K562 (cell line): ENCODE measurements at regions not wholly inside any gene's neighbourhood (a gene's known extent, or its start where the extent isn't known, plus 50 kb on each side); places are given as distances from the start of the nearest gene placed in this dataset.

Experiments used
- ATAC-seq: fragments of 200-7000 bp; cut with Tn5 transposase; 3 replicates; pipeline ENCODE4 v1.9.1; 2020; ENCODE audit warnings: moderate library complexity
- BruUV-seq: library from RNA; stranded (reverse); fragments of 400-500 nt; replicated peaks from 2 replicates; lab custom pipeline; 2021; lab: Mats Ljungman, UMichigan
- CTCF ChIA-PET: fragments of 300-600 bp; formaldehyde crosslinking; extraction: SDS; loops from one replicate; lab custom pipeline; 2021; ENCODE audit warnings: low intra/inter-chr PET ratio; lab: Yijun Ruan, JAX
- POLR2A ChIA-PET: fragments of 300-600, 350-650 bp; sonication (Branson Sonifier 250); formaldehyde crosslinking; extraction: SDS; loops from one replicate; lab custom pipeline; 2021; ENCODE audit warnings: antibody characterized with exemption, inconsistent platforms; lab: Yijun Ruan, JAX
- DNase-seq, 4 experiments: peaks; one replicate each; pipeline versions ENCODE4 v3.0.0 to v3.0.0-alpha.2; 2011 to 2018; ENCODE audit warnings: low spot score in 3 of 4, mixed read lengths in 3 of 4; ENCODE audit errors: extremely low read depth in 1 of 4
- FAIRE-seq: peaks from 2 replicates; lab custom pipeline; 2011; peaks lifted over from hg19 to GRCh38; lab: Jason Lieb, UNC
- H2AFZ ChIP-seq: 2 replicates; pipeline ENCODE4 v1.6.0; 2011; ENCODE audit warnings: low read depth, low read length, control low read depth, inconsistent platforms
- H3K27ac ChIP-seq: fragments of 200-600 bp; 3 replicates; pipeline ENCODE4 v1.8.0; 2011; ENCODE audit warnings: low read depth, mild to moderate bottlenecking, control low read depth, inconsistent platforms, low read length, moderate library complexity, mixed read lengths; ENCODE audit errors: extremely low read depth
- H3K27me3 ChIP-seq, 2 experiments: fragments of 300-600 bp in 1 of 2; 2 replicates in 1 of 2; 3 replicates in 1 of 2; pipeline versions ENCODE4 v1.6.0 to v1.8.0; 2011; ENCODE audit warnings: inconsistent platforms in 2 of 2, low read length in 2 of 2, mild to moderate bottlenecking in 1 of 2, mixed read lengths in 1 of 2, moderate library complexity in 1 of 2; ENCODE audit not compliant: control insufficient read depth in 2 of 2, insufficient read depth in 2 of 2
- H3K36me3 ChIP-seq: fragments of 300-600 bp; 3 replicates; pipeline ENCODE4 v1.8.0; 2011; ENCODE audit warnings: mild to moderate bottlenecking, low read length, inconsistent platforms; ENCODE audit not compliant: control insufficient read depth, insufficient read depth
- H3K4me1 ChIP-seq, 2 experiments: fragments of 200-600 bp in 1 of 2; replicated peaks in 1 of 2; 2 replicates in 1 of 2; 3 replicates in 1 of 2; pipeline versions ENCODE4 v1.5.1 to v1.8.0; 2011; ENCODE audit warnings: inconsistent platforms in 2 of 2, low read length in 2 of 2, mild to moderate bottlenecking in 1 of 2, mixed read lengths in 1 of 2, moderate library complexity in 1 of 2; ENCODE audit not compliant: control insufficient read depth in 2 of 2, insufficient read depth in 2 of 2
- H3K4me2 ChIP-seq: 2 replicates; pipeline ENCODE4 v1.6.1; 2011; ENCODE audit warnings: low read length, control low read depth, inconsistent platforms, mixed read lengths; ENCODE audit not compliant: insufficient read depth
- H3K4me3 ChIP-seq: fragments of 200-600 bp; sonication (generic), shearing (Covaris generic); 2 replicates; pipeline ENCODE4 v1.5.1; 2016; ENCODE audit warnings: control low read depth, inconsistent platforms
- H3K79me2 ChIP-seq: fragments of 200-600 bp; 3 replicates; pipeline ENCODE4 v1.8.0; 2011; ENCODE audit warnings: low read length, inconsistent platforms; ENCODE audit not compliant: control insufficient read depth, insufficient read depth
- H3K9ac ChIP-seq, 2 experiments: 2 replicates each; pipeline versions ENCODE4 v1.6.0 to v1.6.1; 2011; ENCODE audit warnings: low read depth in 2 of 2, low read length in 2 of 2, control low read depth in 1 of 2, inconsistent platforms in 1 of 2, mild to moderate bottlenecking in 1 of 2, mixed read lengths in 1 of 2; ENCODE audit not compliant: insufficient read depth in 1 of 2
- H3K9me1 ChIP-seq: one replicate; pipeline ENCODE4 v1.6.0; 2011; ENCODE audit warnings: inconsistent platforms, mild to moderate bottlenecking, low read length, moderate library complexity; ENCODE audit not compliant: control insufficient read depth, insufficient read depth
- H3K9me3 ChIP-seq: replicated peaks from 2 replicates; pipeline ENCODE4 v1.5.1; 2011; ENCODE audit warnings: low read depth, low read length, inconsistent platforms; ENCODE audit not compliant: control insufficient read depth, insufficient read depth
- H4K20me1 ChIP-seq: replicated peaks from 2 replicates; pipeline ENCODE4 v1.6.1; 2011; ENCODE audit warnings: low read length, inconsistent platforms, mixed read lengths; ENCODE audit not compliant: control insufficient read depth, insufficient read depth
- CBX8 ChIP-seq: fragments of 200-600 bp; sonication (generic); IDR thresholded peaks from 2 replicates; pipeline ENCODE4 v1.6.1; 2012; ENCODE audit warnings: borderline replicate concordance, mixed run types, low read depth, mild to moderate bottlenecking, moderate library complexity, mixed read lengths, low read length, control low read depth, inconsistent platforms; ENCODE audit not compliant: poor library complexity, severe bottlenecking; ENCODE audit errors: extremely low read depth
- CCAR2 ChIP-seq: fragments of 200-400 bp; formaldehyde crosslinking; IDR thresholded peaks from 2 replicates; pipeline ENCODE4 v1.6.1; 2017; ENCODE audit warnings: mild to moderate bottlenecking, low read depth, low read length
- CHD1 ChIP-seq: fragments of 200-600 bp; sonication (generic); IDR thresholded peaks from one replicate; pipeline ENCODE4 v1.6.1; 2012; ENCODE audit warnings: mild to moderate bottlenecking, moderate library complexity, low read length, inconsistent platforms
- HES1 ChIP-seq: fragments of 450-650 bp; IDR thresholded peaks from 2 replicates; pipeline ENCODE4 v1.6.1; 2016; ENCODE audit warnings: low read depth, mild to moderate bottlenecking, moderate library complexity
- KLF1 ChIP-seq: fragments of 450-650 bp; IDR thresholded peaks from 2 replicates; pipeline ENCODE4 v1.6.1; 2016; ENCODE audit warnings: missing genetic modification characterization, missing compliant biosample characterization
- MAFF ChIP-seq: IDR thresholded peaks from 2 replicates; pipeline ENCODE4 v1.6.1; 2012; ENCODE audit warnings: low read length, improper control_type of control experiment
- RUNX1 ChIP-seq: sonication (generic); IDR thresholded peaks from 2 replicates; pipeline ENCODE4 v1.6.1; 2016; ENCODE audit warnings: antibody characterized with exemption, low read depth
- ZNF436 ChIP-seq: fragments of 250-450, 450-650 bp; sonication (Bioruptor Pico); formaldehyde crosslinking; IDR thresholded peaks from 2 replicates; pipeline ENCODE4 v1.7.0; 2020; ENCODE audit warnings: mild to moderate bottlenecking
- WGBS: fragments of 100-300 bp; shearing (Covaris generic); methylation state at CpG from one replicate; pipeline ENCODE4 v1.1.6; 2016; ENCODE audit warnings: low coverage, mixed read lengths; ENCODE audit not compliant: insufficient coverage; ENCODE audit errors: missing lambda C conversion rate; 5-methylcytosine and 5-hydroxymethylcytosine counted together
- in situ Hi-C: fragments of 300-500 bp; cut with MboI; formaldehyde crosslinking; loops from 4 replicates; pipeline ENCODE4 v1.15.0; 2018; ENCODE audit warnings: inconsistent platforms, mixed read lengths
- intact Hi-C: fragments of 100-400 bp; cut with micrococcal nuclease; formaldehyde crosslinking; loops from 2 replicates; pipeline ENCODE4 v1.14.2; 2022

GRCh38 chr17:53490447-53490968 lies 332.2 kb upstream of the KIF2B start (continued):
- TF ChIP-seq RUNX1 = no peak
- TF ChIP-seq, all 486 proteins: peak for 0

GRCh38 chr17:53483704-53484103 lies 339.0 kb upstream of the KIF2B start:
- in situ Hi-C loops = no loop called here

More at GRCh38 chr17:53483704-53484103, 339.0 kb upstream of the KIF2B start:
- H3K36me3 ChIP-seq = no peaks in the 10 kb centered on the region
- no peak overlapping the region for H3K4me2 ChIP-seq
- no peak overlapping the region for H3K4me3 ChIP-seq
- DNase-seq = no peak
- no peaks in the 10 kb centered on the region for H3K9me3 ChIP-seq
- ChIA-PET CTCF (no interaction called here), POLR2A (no interaction called here)
- no peak overlapping the region for H2AFZ ChIP-seq
- no peaks in the 10 kb centered on the region for H3K4me1 ChIP-seq
- no peak for ATAC-seq
- 0% methylated on average over 1 of the region's 1 CpG for WGBS
- TF ChIP-seq HES1 = no peak
- no peak for TF ChIP-seq CCAR2
- no peak for TF ChIP-seq KLF1 (tag)
- TF ChIP-seq CBX8 = no peak
- no peak for TF ChIP-seq CHD1
- TF ChIP-seq ZNF436 (CRISPR knock-in tag) = no peak
- TF ChIP-seq MAFF = no peak
- BruUV-seq = no TSS peak
- H4K20me1 ChIP-seq = no peaks in the 10 kb centered on the region
- H3K79me2 ChIP-seq = no peaks in the 10 kb centered on the region
- intact Hi-C loops = no loop called here
- H3K27ac ChIP-seq = no peak overlapping the region
- FAIRE-seq = no peak
- H3K27me3 ChIP-seq = no peaks in the 10 kb centered on the region
- no peaks in the 10 kb centered on the region for H3K9me1 ChIP-seq
- H3K9ac ChIP-seq = no peak overlapping the region
